ENCODE measurements at regions not wholly inside any gene's neighbourhood (a gene's known extent, or its start where the extent isn't known, plus 50 kb on each side); places are given as distances from the start of the nearest gene placed in this dataset.
"Not testable (repeated sequence)": the region's sequence is repeated elsewhere in the genome, so short reads cannot be mapped to it uniquely, and the experiment has no call there.

- DNase-seq (ENCODE audit: low read depth) = no peak
These were observed 50.3 kb downstream of the RBFOX3 start for GRCh38 chr17:79560527-79560926.

- DNase-seq (ENCODE audit: low read depth) = no peak
These were observed 51.6 kb downstream of the RBFOX3 start for GRCh38 chr17:79559111-79559887.

- DNase-seq (ENCODE audit: low read depth) = no peak
These were observed 52.6 kb downstream of the RBFOX3 start for GRCh38 chr17:79558091-79558900.

- DNase-seq (ENCODE audit: low read depth) = no peak
These were observed 53.4 kb downstream of the RBFOX3 start for GRCh38 chr17:79557276-79558090.

- DNase-seq (ENCODE audit: low read depth) = no peak
These were observed 54.6 kb downstream of the RBFOX3 start for GRCh38 chr17:79556271-79556670.

GRCh38 chr17:79555543-79555942, 55.3 kb downstream of the RBFOX3 start:
- DNase-seq (ENCODE audit: low read depth) = no peak

GRCh38 chr17:79554346-79554745, 56.5 kb downstream of the RBFOX3 start:
- not testable (repeated sequence) for DNase-seq (ENCODE audit: low read depth)

GRCh38 chr17:79552824-79553223, 58.0 kb downstream of the RBFOX3 start:
- no peak for DNase-seq (ENCODE audit: low read depth)

GRCh38 chr17:79552405-79552804, 58.4 kb downstream of the RBFOX3 start:
- no peak for DNase-seq (ENCODE audit: low read depth)

- DNase-seq (ENCODE audit: low read depth) = no peak
These were observed 61.5 kb downstream of the RBFOX3 start for GRCh38 chr17:79549141-79549915.

- DNase-seq (ENCODE audit: low read depth) = no peak
These were observed 62.7 kb downstream of the RBFOX3 start for GRCh38 chr17:79548116-79548515.

GRCh38 chr17:79547586-79547985, 63.3 kb downstream of the RBFOX3 start:
- DNase-seq (ENCODE audit: low read depth) = no peak

GRCh38 chr17:79547171-79547570, 63.7 kb downstream of the RBFOX3 start:
- not testable (repeated sequence) for DNase-seq (ENCODE audit: low read depth)

GRCh38 chr17:79546386-79546785, 64.5 kb downstream of the RBFOX3 start:
- DNase-seq (ENCODE audit: low read depth) = no peak

GRCh38 chr17:79545251-79546005, 65.4 kb downstream of the RBFOX3 start:
- DNase-seq (ENCODE audit: low read depth) = no peak

- DNase-seq (ENCODE audit: low read depth) = no peak
These were observed 66.5 kb downstream of the RBFOX3 start for GRCh38 chr17:79544142-79544914.

GRCh38 chr17:79543531-79543930, 67.3 kb downstream of the RBFOX3 start:
- DNase-seq (ENCODE audit: low read depth) = no peak

GRCh38 chr17:79542718-79543117, 68.1 kb downstream of the RBFOX3 start:
- no peak for DNase-seq (ENCODE audit: low read depth)

GRCh38 chr17:79541056-79541850, 69.6 kb downstream of the RBFOX3 start:
- no peak for DNase-seq (ENCODE audit: low read depth)

Measured in activated T-helper 9 cell treated with anti-CD3 and anti-CD28 coated beads, Interleukin-2, amount 50 U/mL, for 16 hours (primary cell).